ENCODE measurements at regions not wholly inside any gene's neighbourhood (a gene's known extent, or its start where the extent isn't known, plus 50 kb on each side); places are given as distances from the start of the nearest gene placed in this dataset.

- TF ChIP-seq CTCF (IDR thresholded peaks at IDR 0.05; ENCODE audit: low read depth, low read length, missing input control): no peak
- TF ChIP-seq GABPA (IDR thresholded peaks at IDR 0.05 in 1 of 2, conservative IDR thresholded peaks at IDR 0.05 in 1 of 2): no peak
- TF ChIP-seq, protein P1, sequence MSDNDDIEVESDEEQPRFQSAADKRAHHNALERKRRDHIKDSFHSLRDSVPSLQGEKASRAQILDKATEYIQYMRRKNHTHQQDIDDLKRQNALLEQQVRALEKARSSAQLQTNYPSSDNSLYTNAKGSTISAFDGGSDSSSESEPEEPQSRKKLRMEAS (IDR thresholded peaks at IDR 0.05): no peak
- no peak for TF ChIP-seq ATF3 (IDR thresholded peaks at IDR 0.05)
- TF ChIP-seq RXRA (IDR thresholded peaks at IDR 0.05): no peak
- no peak for TF ChIP-seq EGR1 (IDR thresholded peaks at IDR 0.05; ENCODE audit: low read depth in 2 of 2)
- TF ChIP-seq JUND (IDR thresholded peaks at IDR 0.05): no peak
These were observed 1089.5 kb upstream of the LRRN3 start for GRCh38 chr7:110001254-110001938.

All from liver (tissue), 3 donors.